IMR-90 (cell line): ENCODE measurements at regions not wholly inside any gene's neighbourhood (a gene's known extent, or its start where the extent isn't known, plus 50 kb on each side); places are given as distances from the start of the nearest gene placed in this dataset.

Source experiments
- ATAC-seq: fragments of 200-7000 bp; cut with Tn5 transposase; 2 replicates; pipeline ENCODE4 v1.9.1; 2020; ENCODE audit warnings: low read depth, mild to moderate bottlenecking, moderate library complexity
- BruUV-seq: library from RNA; stranded (reverse); fragments of 400-500 nt; replicated peaks from 2 replicates; lab custom pipeline; 2021; lab: Mats Ljungman, UMichigan
- CTCF ChIA-PET: fragments of 300-600 bp; formaldehyde crosslinking; extraction: SDS; loops from one replicate; lab custom pipeline; 2021; ENCODE audit warnings: antibody characterized with exemption; lab: Yijun Ruan, JAX
- POLR2A ChIA-PET: fragments of 300-600 bp; sonication (Branson Sonifier 250); formaldehyde crosslinking; loops from one replicate; lab custom pipeline; 2022; ENCODE audit warnings: antibody characterized with exemption; ENCODE audit not compliant: unreplicated experiment; lab: Charles Lee
- DNase-seq: peaks from one replicate; pipeline ENCODE4 v3.0.0; 2013
- H2AFZ ChIP-seq: replicated peaks from 2 replicates; pipeline ENCODE3; 2013; ENCODE audit warnings: low read length, mild to moderate bottlenecking; ENCODE audit not compliant: poor library complexity
- H2AK5ac ChIP-seq: 2 replicates; pipeline ENCODE4 v1.6.1; 2013; ENCODE audit warnings: low read depth, low read length, inconsistent platforms
- H2AK9ac ChIP-seq: replicated peaks from 2 replicates; pipeline ENCODE3; 2013; ENCODE audit warnings: mild to moderate bottlenecking, low read depth, low read length, moderate library complexity; ENCODE audit not compliant: poor library complexity
- H2BK120ac ChIP-seq: 2 replicates; pipeline ENCODE4 v1.6.1; 2013; ENCODE audit warnings: low read depth, low read length, inconsistent platforms
- H2BK15ac ChIP-seq: 3 replicates; pipeline ENCODE4 v1.6.1; 2013; ENCODE audit warnings: low read depth, low read length, inconsistent platforms
- H2BK20ac ChIP-seq: 2 replicates; pipeline ENCODE4 v1.6.1; 2013; ENCODE audit warnings: low read depth, mild to moderate bottlenecking, inconsistent platforms, low read length, moderate library complexity
- H2BK5ac ChIP-seq: 2 replicates; pipeline ENCODE4 v1.6.1; 2013; ENCODE audit warnings: mild to moderate bottlenecking, low read depth, low read length, inconsistent platforms; ENCODE audit not compliant: poor library complexity, severe bottlenecking
- H3K14ac ChIP-seq: replicated peaks from 2 replicates; pipeline ENCODE4 v1.6.1; 2013; ENCODE audit warnings: low read depth, low read length, inconsistent platforms
- H3K18ac ChIP-seq: 2 replicates; pipeline ENCODE4 v1.6.1; 2013; ENCODE audit warnings: low read depth, low read length, control low read depth
- H3K23ac ChIP-seq: 2 replicates; pipeline ENCODE4 v1.6.1; 2013; ENCODE audit warnings: low read depth, low read length, inconsistent platforms
- H3K27ac ChIP-seq: 2 replicates; pipeline ENCODE4 v1.5.1; 2013; ENCODE audit warnings: mild to moderate bottlenecking, control low read depth, low read length; ENCODE audit not compliant: insufficient read depth
- H3K27me3 ChIP-seq: 2 replicates; pipeline ENCODE4 v1.6.1; 2013; ENCODE audit warnings: low read length; ENCODE audit not compliant: control insufficient read depth, insufficient read depth
- H3K36me3 ChIP-seq: 2 replicates; pipeline ENCODE4 v1.6.1; 2013; ENCODE audit warnings: low read length, mixed read lengths; ENCODE audit not compliant: control insufficient read depth, insufficient read depth
- H3K4ac ChIP-seq: 2 replicates; pipeline ENCODE4 v1.6.1; 2013; ENCODE audit warnings: low read depth, low read length, inconsistent platforms
- H3K4me1 ChIP-seq: 2 replicates; pipeline ENCODE4 v1.6.1; 2013; ENCODE audit warnings: low read length, mixed read lengths; ENCODE audit not compliant: control insufficient read depth, insufficient read depth
- H3K4me2 ChIP-seq: 2 replicates; pipeline ENCODE4 v1.6.1; 2013; ENCODE audit warnings: low read depth, mild to moderate bottlenecking, control low read depth, low read length, moderate library complexity
- H3K4me3 ChIP-seq: 2 replicates; pipeline ENCODE4 v1.5.1; 2013; ENCODE audit warnings: low read depth, mild to moderate bottlenecking, control low read depth, low read length, moderate library complexity; ENCODE audit not compliant: insufficient read depth
- H3K56ac ChIP-seq: 2 replicates; pipeline ENCODE4 v1.6.1; 2013; ENCODE audit warnings: low read length, inconsistent platforms; ENCODE audit not compliant: insufficient read depth; ENCODE audit errors: extremely low read depth
- H3K79me1 ChIP-seq, 2 experiments: 2 replicates each; pipeline ENCODE4 v1.6.1; 2013; ENCODE audit warnings: low read length in 2 of 2, inconsistent platforms in 1 of 2, low read depth in 1 of 2
- H3K9ac ChIP-seq: 2 replicates; pipeline ENCODE4 v1.6.1; 2013; ENCODE audit warnings: low read depth, low read length, control low read depth
- H3K9me1 ChIP-seq: 2 replicates; pipeline ENCODE4 v1.6.1; 2013; ENCODE audit warnings: low read length, inconsistent platforms; ENCODE audit not compliant: insufficient read depth
- H3K9me3 ChIP-seq: 2 replicates; pipeline ENCODE4 v1.6.1; 2013; ENCODE audit warnings: low read length; ENCODE audit not compliant: control insufficient read depth, insufficient read depth
- H4K20me1 ChIP-seq: 2 replicates; pipeline ENCODE4 v1.6.1; 2013; ENCODE audit warnings: low read length, inconsistent platforms; ENCODE audit not compliant: insufficient read depth
- H4K5ac ChIP-seq: 2 replicates; pipeline ENCODE4 v1.6.1; 2013; ENCODE audit warnings: mild to moderate bottlenecking, low read depth, low read length, control low read depth
- H4K8ac ChIP-seq, 2 experiments: 2 replicates each; pipeline ENCODE4 v1.6.1; 2013; ENCODE audit warnings: low read depth in 2 of 2, low read length in 2 of 2, control low read depth in 1 of 2, inconsistent platforms in 1 of 2
- H4K91ac ChIP-seq: 2 replicates; pipeline ENCODE4 v1.6.1; 2013; ENCODE audit warnings: low read depth, low read length, inconsistent platforms; ENCODE audit not compliant: insufficient read depth
- BHLHE40 ChIP-seq: fragments of 150-350 bp; IDR thresholded peaks from 2 replicates; pipeline ENCODE4 v1.6.1; 2016; ENCODE audit warnings: mild to moderate bottlenecking, low read depth, low read length
- CEBPB ChIP-seq: IDR thresholded peaks from 2 replicates; pipeline ENCODE4 v1.6.1; 2012; ENCODE audit warnings: low read depth, low read length, improper control_type of control experiment
- CHD1 ChIP-seq: IDR thresholded peaks from 2 replicates; pipeline ENCODE4 v1.6.1; 2012; ENCODE audit warnings: low read depth, low read length, improper control_type of control experiment
- FOS ChIP-seq: fragments of 150-350 bp; IDR thresholded peaks from 2 replicates; pipeline ENCODE4 v1.6.1; 2016; ENCODE audit warnings: low read depth, low read length
- MAFK ChIP-seq: IDR thresholded peaks from 2 replicates; pipeline ENCODE4 v1.6.1; 2012; ENCODE audit warnings: low read depth, low read length, improper control_type of control experiment
- MAZ ChIP-seq: IDR thresholded peaks from 2 replicates; pipeline ENCODE4 v1.6.1; 2012; ENCODE audit warnings: low read depth, mild to moderate bottlenecking, low read length, improper control_type of control experiment, moderate library complexity, borderline replicate concordance
- MXI1 ChIP-seq: IDR thresholded peaks from 2 replicates; pipeline ENCODE4 v1.6.1; 2012; ENCODE audit warnings: low read depth, mild to moderate bottlenecking, low read length, moderate library complexity, borderline replicate concordance
- NFE2L2 ChIP-seq: fragments of 150-350 bp; IDR thresholded peaks from 2 replicates; pipeline ENCODE4 v1.6.1; 2016; ENCODE audit warnings: low read depth, mild to moderate bottlenecking, low read length
- POLR2A ChIP-seq: IDR thresholded peaks from 2 replicates; pipeline ENCODE4 v1.6.1; 2012; ENCODE audit warnings: mild to moderate bottlenecking, low read depth, low read length
- RAD21 ChIP-seq: IDR thresholded peaks from 2 replicates; pipeline ENCODE4 v1.6.1; 2012; ENCODE audit warnings: low read length, improper control_type of control experiment
- RCOR1 ChIP-seq: IDR thresholded peaks from 2 replicates; pipeline ENCODE4 v1.6.1; 2012; ENCODE audit warnings: mild to moderate bottlenecking, low read length, improper control_type of control experiment; ENCODE audit not compliant: insufficient replicate concordance
- RFX5 ChIP-seq: IDR thresholded peaks from 2 replicates; pipeline ENCODE4 v1.8.0; 2012; ENCODE audit warnings: low read depth, mild to moderate bottlenecking, low read length, moderate library complexity
- SMC3 ChIP-seq: fragments of 150-350 bp; IDR thresholded peaks from 2 replicates; pipeline ENCODE4 v1.6.1; 2016; ENCODE audit warnings: low read depth, mild to moderate bottlenecking, antibody characterized with exemption, low read length, moderate library complexity
- WGBS, 2 experiments: methylation state at CpG; one replicate each; pipeline versions ENCODE4 v1.1.5 to v1.1.7; 2013; ENCODE audit warnings: missing lambda C conversion rate in 2 of 2; ENCODE audit not compliant: insufficient read length in 1 of 2; ENCODE audit errors: extremely low coverage in 2 of 2; 5-methylcytosine and 5-hydroxymethylcytosine counted together
- dilution Hi-C: fragments of 300-500 bp; cut with HindIII; formaldehyde crosslinking; loops from one replicate; pipeline ENCODE4 v1.14.3; 2018; ENCODE audit warnings: low sequenced_read_pairs; ENCODE audit not compliant: unreplicated experiment
- in situ Hi-C: fragments of 300-500 bp; cut with MboI; formaldehyde crosslinking; loops from 3 replicates; pipeline ENCODE4 v1.14.3; 2019; ENCODE audit warnings: low sequenced_read_pairs, inconsistent platforms, mixed read lengths
- intact Hi-C: fragments of 100-400 bp; cut with micrococcal nuclease; formaldehyde crosslinking; loops from 2 replicates; pipeline ENCODE4 v1.10.0; 2022
- TF ChIP-seq, protein P1 (sequence below): fragments of 150-350 bp; IDR thresholded peaks from 2 replicates; pipeline ENCODE4 v1.6.1; 2017; ENCODE audit warnings: mild to moderate bottlenecking, antibody characterized with exemption, low read length, low read depth
- TF ChIP-seq, protein P2 (sequence below): fragments of 150-350 bp; IDR thresholded peaks from 2 replicates; pipeline ENCODE4 v1.6.1; 2016; ENCODE audit warnings: low read depth, mild to moderate bottlenecking, low read length, moderate library complexity, borderline replicate concordance
- TF ChIP-seq, protein P3 (sequence below): conservative IDR thresholded peaks from 2 replicates; pipeline ENCODE4 v1.5.1; 2012; ENCODE audit warnings: mild to moderate bottlenecking, low read depth, low read length, improper control_type of control experiment

DNA sequence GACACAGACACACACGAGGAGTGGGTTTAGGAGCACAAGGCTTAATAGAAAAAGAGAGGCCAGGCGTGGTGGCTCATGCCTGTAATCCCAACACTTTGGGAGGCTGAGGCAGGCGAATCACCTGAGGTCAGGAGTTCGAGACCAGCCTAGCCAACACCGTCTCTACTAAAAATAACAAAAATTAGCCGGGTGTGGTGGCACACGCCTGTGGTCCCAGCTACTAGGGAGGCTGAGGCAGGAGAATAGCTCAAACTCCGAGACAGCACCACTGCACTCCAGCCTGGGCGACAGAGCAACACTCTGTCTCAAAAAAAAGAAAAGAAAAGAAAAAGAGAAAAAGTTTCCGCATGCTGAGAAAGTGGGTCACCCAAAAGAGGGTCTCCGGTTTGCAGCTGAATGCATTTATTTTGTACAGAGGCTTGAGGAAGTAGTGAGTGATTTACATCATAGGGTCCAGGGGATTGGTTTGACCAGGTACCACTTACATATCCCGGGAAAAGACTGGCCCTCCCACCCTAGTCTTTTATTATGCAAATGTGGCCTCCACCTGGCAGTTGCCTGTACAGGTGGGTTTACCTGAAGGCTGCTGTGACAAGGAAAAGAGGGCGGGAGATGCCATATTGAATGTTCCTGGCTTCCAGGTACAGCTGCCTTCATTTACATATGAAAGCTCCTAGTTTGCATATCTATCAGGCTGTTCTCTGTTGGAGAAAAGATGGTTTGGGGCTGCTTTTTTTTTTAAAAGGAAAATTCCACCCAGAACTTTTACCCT, 366.2 kb upstream of the GRAMD2B start:
- WGBS, 2 experiments, result 87% methylated on average over 3 of the region's 13 CpGs; no CpG with 5 or more reads in 1 of the 2 experiments
- H4K8ac ChIP-seq, result no peak overlapping the region
- ChIA-PET POLR2A (interaction anchor here (0.7 kb wide), 1 partner anchor 1471 kb away, joined by 3 read pairs; no protein-coding TSS in a partner anchor), CTCF (no interaction called here)
- intact Hi-C loops (no loop called here), dilution Hi-C loops (no loop called here), in situ Hi-C loops (no loop called here)
- no peak overlapping the region for H3K18ac ChIP-seq
- H2AFZ ChIP-seq, result no peak overlapping the region
- no peak for TF ChIP-seq RAD21
- no peak for TF ChIP-seq BHLHE40
- TF ChIP-seq, protein P1, sequence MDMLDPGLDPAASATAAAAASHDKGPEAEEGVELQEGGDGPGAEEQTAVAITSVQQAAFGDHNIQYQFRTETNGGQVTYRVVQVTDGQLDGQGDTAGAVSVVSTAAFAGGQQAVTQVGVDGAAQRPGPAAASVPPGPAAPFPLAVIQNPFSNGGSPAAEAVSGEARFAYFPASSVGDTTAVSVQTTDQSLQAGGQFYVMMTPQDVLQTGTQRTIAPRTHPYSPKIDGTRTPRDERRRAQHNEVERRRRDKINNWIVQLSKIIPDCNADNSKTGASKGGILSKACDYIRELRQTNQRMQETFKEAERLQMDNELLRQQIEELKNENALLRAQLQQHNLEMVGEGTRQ, result no peak
- no peak for TF ChIP-seq RCOR1
- TF ChIP-seq POLR2A, result no peak
- no peak for TF ChIP-seq CEBPB
- no peak for TF ChIP-seq SMC3
- no peak for TF ChIP-seq MAFK
- TF ChIP-seq, protein P2, sequence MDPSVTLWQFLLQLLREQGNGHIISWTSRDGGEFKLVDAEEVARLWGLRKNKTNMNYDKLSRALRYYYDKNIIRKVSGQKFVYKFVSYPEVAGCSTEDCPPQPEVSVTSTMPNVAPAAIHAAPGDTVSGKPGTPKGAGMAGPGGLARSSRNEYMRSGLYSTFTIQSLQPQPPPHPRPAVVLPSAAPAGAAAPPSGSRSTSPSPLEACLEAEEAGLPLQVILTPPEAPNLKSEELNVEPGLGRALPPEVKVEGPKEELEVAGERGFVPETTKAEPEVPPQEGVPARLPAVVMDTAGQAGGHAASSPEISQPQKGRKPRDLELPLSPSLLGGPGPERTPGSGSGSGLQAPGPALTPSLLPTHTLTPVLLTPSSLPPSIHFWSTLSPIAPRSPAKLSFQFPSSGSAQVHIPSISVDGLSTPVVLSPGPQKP, result no peak
- no peak for TF ChIP-seq MAZ
- no peak for TF ChIP-seq NFE2L2
- TF ChIP-seq, protein P3, sequence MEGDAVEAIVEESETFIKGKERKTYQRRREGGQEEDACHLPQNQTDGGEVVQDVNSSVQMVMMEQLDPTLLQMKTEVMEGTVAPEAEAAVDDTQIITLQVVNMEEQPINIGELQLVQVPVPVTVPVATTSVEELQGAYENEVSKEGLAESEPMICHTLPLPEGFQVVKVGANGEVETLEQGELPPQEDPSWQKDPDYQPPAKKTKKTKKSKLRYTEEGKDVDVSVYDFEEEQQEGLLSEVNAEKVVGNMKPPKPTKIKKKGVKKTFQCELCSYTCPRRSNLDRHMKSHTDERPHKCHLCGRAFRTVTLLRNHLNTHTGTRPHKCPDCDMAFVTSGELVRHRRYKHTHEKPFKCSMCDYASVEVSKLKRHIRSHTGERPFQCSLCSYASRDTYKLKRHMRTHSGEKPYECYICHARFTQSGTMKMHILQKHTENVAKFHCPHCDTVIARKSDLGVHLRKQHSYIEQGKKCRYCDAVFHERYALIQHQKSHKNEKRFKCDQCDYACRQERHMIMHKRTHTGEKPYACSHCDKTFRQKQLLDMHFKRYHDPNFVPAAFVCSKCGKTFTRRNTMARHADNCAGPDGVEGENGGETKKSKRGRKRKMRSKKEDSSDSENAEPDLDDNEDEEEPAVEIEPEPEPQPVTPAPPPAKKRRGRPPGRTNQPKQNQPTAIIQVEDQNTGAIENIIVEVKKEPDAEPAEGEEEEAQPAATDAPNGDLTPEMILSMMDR, result no peak
- TF ChIP-seq FOS, result no peak
- no peak for TF ChIP-seq MXI1
- no peak for TF ChIP-seq RFX5
- TF ChIP-seq CHD1, result no peak
- DNase-seq (no peak), ATAC-seq (no peak)
- no peak overlapping the region for H3K4me3 ChIP-seq
- H3K4ac ChIP-seq, result no peak overlapping the region
- no peak overlapping the region for H3K27ac ChIP-seq
- no peaks in the 10 kb centered on the region for H4K20me1 ChIP-seq
- no peak overlapping the region for H2AK5ac ChIP-seq
- H3K9ac ChIP-seq, result no peak overlapping the region
- H2BK15ac ChIP-seq, result no peak overlapping the region
- no peaks in the 10 kb centered on the region for H3K27me3 ChIP-seq
- no peak overlapping the region for H3K4me2 ChIP-seq
- no peak overlapping the region for H2BK20ac ChIP-seq
- H3K23ac ChIP-seq, result no peak overlapping the region
- no peaks in the 10 kb centered on the region for H3K4me1 ChIP-seq
- no peaks in the 10 kb centered on the region for H3K36me3 ChIP-seq
- H2BK120ac ChIP-seq, result no peak overlapping the region
- no peak overlapping the region for H4K91ac ChIP-seq
- H3K9me1 ChIP-seq, result no peaks in the 10 kb centered on the region
- no peak overlapping the region for H3K14ac ChIP-seq
- no peak overlapping the region for H2BK5ac ChIP-seq
- no peak overlapping the region for H4K5ac ChIP-seq
- peaks cover 2% of the 10 kb centered on the region; the same call in 1 of the 2 replicates for H3K9me3 ChIP-seq
- H2AK9ac ChIP-seq, result no peak overlapping the region
- no TSS peak for BruUV-seq
- no peaks in the 10 kb centered on the region for H3K79me1 ChIP-seq
- H3K56ac ChIP-seq, result no peak overlapping the region
